ENCODE measurements at regions not wholly inside any gene's neighbourhood (a gene's known extent, or its start where the extent isn't known, plus 50 kb on each side); places are given as distances from the start of the nearest gene placed in this dataset.

DNA sequence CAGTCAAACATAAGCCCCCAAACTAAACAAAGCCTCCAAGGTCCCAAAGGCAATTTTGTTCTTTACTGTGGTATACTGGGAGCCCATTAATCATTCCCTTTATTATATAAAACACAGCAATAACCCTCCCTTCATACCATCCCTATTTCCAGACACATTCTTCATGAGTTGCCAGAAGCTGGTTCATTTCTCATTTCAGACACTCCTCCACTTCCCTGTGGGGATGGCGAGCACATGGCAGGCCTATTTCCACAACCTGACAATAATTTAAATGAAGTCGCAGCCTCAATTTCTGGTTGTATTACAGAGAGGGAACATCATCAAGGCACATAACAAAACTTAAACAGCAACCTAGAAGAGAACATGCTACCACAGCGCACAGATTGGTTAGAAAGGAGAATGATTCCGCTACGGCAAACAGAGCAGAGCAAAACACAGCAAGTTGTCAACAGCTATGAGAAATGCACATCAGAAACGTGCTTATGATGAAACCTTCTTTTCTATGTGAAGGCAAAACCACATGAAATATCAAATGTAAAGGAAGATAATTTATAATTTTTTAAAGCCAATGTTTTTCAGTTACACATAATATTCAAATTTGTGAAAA, 63.3 kb upstream of the ARHGEF3 start:
- DNase-seq (ENCODE audit: low spot score), result no peak

DNA sequence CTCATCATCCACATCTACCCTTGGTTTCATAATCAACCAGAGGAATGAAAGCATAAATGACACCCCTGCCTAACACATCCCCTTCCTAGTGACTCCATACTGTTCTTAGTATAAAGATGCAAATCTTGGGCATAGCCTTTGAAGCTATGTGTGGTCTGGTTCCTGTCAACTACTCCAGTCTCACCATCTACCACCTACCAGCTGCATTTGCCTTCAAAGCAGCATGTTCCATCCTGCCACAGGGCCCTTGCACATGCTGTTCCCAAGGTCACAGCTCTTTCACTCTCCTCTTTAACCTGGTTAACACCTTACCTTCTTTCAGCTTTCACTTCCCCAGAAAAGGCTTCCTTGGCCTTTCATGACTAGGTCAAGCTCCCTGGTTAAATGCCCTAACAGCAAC, 62.3 kb upstream of the ARHGEF3 start:
- no peak for DNase-seq (ENCODE audit: low spot score)

DNA sequence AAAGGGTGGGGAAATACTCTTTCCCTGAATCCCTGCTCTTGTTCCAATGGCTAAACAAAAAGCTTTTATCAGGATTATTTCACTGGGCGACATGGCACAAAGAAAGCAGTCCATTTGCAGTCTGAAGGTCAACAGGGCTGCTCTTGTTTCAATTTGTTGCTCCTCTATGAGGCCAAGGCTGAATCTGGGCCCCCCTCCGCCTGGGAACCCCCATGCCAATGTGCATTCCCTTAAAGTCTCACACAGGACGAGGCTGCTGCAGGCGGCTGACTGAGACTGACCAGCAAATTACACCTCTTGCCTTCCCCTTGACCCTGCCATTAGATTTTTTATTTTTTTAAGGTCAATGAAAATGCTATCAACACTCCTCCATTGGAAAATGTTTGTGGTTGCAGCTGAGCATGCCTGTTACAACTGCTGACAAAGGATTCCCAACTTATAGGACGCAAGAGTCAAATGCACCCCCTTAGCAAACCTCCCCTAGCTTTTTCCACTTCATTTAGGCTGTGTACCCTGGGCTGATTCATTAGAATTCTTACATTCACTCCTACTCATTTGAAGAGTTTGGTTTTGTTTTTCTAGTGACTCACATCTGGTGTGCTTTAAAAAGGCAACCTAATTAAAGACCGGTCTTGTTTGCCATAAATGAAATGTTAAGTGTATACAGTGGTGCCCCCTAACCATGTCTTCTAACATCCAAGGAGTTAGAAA, 60.8 kb upstream of the ARHGEF3 start:
- no peak for DNase-seq (ENCODE audit: low spot score)

DNA sequence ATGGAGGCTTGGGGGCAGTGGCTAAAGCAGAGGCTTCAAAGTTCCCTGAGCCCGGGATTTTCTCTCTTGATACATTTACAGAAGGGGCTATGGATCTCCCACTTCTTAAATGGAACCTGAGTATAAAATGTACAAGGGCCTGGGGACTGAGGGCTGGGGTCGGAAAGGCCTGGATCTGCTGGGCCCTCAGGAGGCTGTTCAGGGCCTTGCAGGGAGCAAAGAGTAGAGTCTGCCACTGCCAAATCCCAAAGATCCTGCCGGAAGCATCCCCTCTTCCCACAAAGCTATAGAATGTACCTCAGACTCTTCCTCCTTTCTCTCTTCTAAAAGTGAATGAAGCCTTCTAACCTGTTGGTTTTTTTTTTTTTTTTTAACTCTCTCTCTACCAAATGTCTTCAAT, 59.8 kb upstream of the ARHGEF3 start:
- no peak for DNase-seq (ENCODE audit: low spot score)

DNA sequence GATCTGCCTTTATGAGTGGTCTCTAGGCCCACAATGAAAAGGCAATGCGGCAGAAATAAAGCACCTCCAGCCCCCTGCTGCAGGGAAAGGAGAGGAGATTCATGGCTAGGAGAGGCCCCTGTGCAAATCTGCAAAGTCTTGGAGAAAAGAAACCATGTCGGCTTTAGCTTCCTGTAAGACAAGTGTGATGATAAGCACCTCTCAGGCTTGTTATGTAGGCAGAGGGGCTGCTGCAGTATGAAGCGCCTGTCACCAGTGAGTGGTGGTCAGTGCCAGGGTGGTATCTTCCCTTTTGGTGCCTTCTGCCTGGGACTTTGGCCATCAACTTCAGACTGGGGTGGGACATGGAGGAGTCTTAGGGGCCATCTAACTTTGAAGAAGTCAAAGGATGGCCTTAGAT, 59.2 kb upstream of the ARHGEF3 start:
- DNase-seq (ENCODE audit: low spot score), result no peak

DNA sequence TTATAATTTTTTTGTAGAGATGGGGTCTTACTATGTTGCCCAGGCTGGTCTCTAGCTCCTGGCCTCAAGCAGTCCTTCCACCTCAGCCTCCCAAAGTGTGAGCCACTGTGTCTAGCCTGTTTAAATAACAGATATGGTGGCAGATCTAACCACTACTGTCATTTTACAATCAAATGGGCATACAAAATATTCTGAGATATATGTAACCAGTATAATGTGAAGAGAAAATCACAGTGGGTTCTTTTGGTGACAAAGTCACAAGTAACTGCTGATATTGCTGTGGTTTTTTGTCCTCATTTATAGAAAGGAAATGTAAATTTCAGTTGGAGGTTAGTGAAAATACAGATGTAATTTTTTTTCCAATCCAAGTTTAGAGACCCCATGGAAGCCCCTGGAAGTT, 58.6 kb upstream of the ARHGEF3 start:
- DNase-seq (ENCODE audit: low spot score), result no peak

DNA sequence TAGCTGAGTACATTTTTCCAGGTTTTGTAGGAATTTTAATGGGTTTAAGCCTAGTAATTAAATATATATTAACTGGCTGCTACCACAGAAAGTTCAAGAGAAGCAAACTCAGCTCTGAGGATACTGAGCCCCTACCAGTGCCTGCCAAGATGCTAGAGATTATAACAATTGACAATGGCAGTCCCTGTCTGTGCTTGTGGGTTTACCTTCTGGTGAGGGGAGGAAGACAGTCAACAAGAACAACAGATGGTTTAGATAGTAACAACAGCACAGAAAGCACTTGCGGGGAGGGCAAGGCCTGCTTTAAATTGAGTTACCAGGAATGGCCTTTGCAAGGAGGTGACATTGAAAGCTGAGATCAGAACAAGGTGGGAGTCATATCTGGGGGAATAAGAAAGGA, 56.6 kb upstream of the ARHGEF3 start:
- DNase-seq (ENCODE audit: low spot score), result no peak

DNA sequence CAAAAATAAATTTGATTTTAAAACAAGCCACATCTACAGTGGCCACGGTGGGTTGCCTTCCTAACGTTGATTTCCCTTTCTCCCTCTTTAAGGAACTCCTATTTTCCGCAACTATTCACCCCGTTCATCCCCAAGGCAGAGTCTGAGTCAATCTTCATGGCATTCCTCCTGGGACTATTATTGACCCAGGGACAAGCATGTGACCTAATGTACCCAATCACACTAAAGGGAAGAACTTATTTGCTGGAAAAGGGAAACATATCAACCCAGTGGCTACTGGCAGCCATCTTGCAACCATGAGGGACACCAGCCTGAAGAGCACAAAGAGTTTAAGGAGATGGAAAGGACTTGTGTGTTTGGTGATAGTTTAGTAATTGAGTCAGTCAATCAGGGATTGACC, 55.4 kb upstream of the ARHGEF3 start:
- no peak for DNase-seq (ENCODE audit: low spot score)

DNA sequence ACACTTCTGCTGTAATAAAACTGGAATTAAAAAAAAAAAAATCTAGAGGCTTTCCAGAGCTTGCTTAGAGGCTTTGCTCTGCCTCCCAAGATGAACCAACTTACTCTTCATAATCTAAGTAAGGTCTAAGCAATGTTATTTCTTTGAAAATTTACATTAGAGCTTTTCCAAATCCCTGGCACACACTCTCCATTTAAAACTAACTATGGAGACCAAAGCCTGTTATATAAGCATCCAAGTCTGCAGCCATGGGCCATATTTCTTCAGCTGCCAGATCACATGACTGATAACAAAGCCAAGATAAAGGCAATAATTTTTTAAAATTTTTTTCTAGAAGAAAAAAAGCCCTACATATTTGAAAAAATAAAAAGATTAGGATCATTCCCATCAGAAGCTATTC, 55.0 kb upstream of the ARHGEF3 start:
- no peak for DNase-seq (ENCODE audit: low spot score)

DNA sequence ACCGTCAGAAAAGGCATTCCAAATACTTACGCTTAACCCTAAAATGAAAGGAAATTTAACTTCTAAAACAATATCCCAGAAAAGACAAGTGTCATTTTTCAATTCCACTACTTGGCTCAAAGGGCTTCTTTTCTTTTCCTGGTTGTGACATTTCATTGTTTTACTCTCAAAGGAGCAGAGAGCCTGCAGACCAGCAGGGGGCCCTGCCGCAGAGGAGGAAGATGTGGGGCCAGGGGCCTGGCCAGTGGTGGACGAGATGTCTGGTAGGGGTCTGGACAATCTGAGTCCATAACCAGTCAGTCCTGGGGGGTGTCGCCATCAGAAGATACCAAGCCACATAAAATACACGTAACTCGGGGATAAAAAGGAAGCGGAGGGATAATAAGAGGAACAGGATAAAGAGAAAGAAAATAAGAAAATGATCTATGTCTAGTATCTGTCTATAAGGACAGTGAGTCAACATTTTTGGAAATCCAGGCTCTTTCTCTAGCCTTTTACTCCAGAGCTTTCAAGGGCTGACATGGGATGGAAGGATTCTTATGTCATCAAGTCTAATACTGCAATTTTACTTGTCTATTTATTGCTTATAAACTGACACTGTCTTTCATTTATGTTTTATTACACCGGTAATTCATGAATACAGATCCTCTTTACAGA, 54.2 kb upstream of the ARHGEF3 start:
- no peak for DNase-seq (ENCODE audit: low spot score)

DNA sequence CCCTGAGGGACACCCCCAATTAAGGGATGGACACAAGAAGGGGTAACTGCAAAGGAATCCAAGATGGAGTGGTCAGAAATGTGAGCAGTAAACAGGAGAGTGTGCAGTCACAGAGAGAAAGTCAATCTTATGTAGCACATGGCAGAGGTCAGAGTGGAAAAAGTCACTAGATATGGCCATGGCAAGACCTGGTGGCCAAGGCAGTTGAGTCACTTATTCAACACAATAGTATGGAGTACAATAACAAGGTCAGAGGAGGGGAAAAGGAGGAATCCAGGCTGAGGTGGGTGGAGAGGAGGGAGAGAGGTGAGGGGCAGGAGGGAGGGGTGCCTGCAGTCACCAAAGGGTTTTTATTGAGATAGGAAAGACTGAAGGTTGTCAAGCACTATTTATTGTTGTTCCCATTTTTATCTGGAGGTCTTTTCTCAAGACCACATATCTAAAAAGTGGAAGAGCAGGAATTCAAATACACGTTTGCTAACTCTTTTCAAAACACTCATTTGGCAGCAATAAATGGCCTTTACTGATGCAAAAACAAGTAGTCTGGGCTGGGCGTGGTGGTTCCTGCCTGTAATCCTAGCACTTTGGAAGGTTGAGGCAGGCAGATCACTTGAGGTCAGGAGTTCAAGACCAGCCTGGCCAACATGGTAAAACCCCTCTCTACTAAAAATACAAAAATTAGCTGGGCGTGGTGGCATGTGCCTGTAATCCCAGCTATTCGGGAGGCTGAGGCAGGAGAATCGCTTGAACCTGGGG, 53.3 kb upstream of the ARHGEF3 start:
- no peak for DNase-seq (ENCODE audit: low spot score)

DNA sequence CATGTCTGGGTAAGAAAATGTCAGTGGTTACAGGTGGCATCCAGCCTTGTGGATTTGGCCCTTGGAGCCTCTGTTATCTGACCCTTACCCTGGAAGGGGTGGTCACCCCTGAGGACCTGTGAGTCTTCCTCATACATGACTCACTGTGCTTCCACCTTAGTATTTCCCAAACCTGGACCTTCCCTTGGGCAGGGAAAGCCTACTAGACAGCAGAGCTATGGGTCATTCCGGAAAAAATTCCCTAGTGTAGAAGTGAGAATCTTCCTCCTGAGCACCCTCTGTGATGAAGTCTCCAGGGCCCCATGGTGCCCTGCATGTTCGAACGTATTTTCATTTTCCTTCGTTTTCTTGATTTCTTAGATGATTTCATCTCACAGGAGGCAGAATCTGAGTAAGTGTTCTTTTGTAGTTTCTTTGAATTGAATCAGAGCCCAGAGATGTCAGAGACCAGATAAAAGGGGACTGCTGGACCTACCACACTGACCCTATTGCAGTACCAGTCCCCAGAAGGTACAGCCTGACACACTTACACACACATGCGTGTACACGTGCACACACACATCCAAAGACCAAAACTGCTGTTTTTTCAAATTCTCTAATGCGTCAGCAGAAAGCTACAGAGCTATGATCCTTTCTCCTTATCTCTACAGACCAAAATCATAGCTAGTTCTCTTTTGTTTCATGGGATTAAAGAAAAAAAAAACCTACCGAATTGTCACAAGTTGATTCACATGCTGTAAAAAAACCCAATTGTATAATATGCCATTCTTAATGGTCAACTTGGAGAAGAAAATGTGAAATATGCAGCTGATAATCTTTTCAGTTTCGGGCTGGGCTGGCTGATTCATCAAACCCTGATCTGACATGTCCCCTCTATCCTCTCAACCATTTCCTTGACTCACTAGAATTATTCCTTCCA, 50.5 kb upstream of the ARHGEF3 start:
- DNase-seq (ENCODE audit: low spot score), result no peak
